ENCODE measurements at regions not wholly inside any gene's neighbourhood (a gene's known extent, or its start where the extent isn't known, plus 50 kb on each side); places are given as distances from the start of the nearest gene placed in this dataset.

DNA sequence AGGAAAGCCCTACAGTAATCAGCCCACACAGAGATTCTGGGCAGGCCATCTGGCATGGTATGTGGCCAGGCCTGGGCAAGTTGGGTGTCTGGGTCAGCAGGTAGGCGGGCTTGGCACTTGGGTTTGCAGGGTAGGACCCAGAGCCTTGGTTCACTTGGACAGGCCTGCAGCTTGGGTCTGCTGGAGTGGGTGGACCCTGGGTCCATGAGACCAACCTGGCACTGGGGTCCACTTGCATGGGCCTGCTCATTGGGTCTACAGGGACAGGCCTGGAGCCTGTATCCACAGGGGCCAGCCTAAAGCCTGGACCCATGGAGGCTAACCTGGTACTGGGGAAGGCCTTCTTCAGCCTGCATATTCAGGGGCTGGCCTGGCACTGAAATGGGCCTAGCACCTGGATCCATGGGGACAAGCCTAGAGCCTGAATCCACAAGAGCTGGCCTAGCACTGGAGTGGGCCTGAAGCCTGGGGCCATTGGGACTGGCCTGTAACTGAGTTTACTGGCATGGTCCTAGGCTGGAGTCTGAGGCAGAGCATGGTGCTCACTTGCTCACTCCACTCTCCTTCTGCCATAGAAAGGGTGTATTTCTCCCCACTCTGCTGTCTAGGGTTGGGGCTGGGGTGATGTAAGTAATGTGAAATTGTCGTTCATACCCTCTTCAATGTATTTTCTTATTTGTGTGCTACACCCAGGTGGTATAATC, 315.0 kb downstream of the AHR start:
- DNase-seq = no peak

- no peak for DNase-seq
Measured at GRCh38 chr7:17617380-17617779, 318.9 kb downstream of the AHR start.

DNA sequence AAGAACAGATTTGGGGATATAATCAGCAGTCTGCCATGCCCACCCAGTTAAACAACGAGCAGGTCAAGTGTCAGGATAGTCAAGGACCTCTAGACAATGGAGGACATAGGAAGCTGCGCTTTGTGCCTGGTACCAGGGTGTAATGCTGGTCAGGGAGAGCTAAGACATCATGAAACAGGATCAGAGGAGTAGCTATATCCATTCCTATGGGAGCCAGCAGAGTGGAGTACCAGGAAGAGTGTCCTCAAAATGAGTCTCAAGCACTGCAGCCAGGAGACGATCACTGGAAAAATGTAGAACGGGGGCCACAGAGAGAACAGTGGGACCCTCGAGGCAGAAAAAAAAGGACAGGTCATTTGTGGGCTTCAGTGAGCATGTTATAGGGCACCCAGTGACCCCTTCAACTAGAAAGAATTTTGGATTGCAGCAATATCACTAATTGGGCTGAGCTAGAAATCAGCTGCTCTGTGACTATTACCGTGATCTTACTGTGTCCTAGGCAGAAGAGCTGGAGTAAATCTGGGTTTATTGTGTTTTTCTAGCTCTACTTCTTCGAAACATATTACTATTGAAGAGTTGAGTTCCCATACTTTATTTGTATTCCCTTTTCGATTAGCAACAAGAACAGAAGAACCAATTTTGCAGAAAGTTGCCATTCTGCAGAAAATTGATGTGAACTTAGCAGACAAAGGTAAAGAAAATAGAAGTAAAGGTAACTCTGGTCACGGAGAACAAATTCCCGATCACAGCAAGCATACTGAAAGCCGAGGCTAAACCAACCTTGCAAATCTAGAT, 319.6 kb downstream of the AHR start:
- no peak for DNase-seq

DNA sequence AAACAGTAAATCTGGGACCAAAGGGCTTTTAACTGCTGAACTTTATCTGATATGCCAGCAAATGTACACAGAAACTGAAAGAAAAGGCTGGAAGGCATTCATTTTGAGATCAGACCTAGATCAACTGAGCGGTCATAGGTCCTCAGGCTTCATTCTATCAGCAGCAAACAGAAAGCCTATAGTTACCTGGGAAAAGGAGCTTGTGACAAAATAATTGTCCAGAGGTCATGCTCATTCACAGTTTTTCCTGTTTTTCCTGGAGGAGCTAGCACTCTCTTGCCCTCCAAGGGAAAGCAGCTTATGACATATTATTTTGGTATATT, 320.2 kb downstream of the AHR start:
- DNase-seq = no peak

DNA sequence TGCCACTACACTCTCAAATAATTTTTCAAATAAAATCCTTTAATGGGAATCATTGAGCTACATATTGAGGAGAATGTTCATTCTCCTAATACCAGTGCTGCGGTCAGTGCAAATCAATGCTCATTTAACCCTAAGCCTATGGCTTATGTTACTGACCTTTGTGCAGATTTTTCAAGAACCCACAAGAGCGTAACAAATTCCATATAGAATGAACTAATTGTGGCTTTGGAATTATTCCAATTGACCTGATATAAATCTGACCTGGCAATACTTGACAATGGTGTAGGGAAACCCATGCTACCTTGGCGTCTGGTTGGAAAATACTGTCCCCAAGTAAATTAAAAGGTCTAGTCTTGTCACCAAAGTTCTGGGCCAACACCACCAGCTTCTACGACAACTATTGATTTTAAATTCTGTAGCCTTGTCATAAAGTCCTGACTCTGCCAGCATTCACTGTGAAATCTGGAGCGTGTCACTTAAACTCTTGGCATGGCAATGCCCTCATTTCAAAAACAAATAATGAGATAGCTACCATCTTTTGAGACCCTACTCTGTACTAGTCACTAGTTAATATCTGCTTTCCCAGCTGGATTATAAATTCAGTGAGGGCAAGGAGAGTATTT, 320.9 kb downstream of the AHR start:
- DNase-seq = no peak

- DNase-seq = no peak
Measured at GRCh38 chr7:17620566-17620965, 319.7 kb downstream of the SNX13 start.

DNA sequence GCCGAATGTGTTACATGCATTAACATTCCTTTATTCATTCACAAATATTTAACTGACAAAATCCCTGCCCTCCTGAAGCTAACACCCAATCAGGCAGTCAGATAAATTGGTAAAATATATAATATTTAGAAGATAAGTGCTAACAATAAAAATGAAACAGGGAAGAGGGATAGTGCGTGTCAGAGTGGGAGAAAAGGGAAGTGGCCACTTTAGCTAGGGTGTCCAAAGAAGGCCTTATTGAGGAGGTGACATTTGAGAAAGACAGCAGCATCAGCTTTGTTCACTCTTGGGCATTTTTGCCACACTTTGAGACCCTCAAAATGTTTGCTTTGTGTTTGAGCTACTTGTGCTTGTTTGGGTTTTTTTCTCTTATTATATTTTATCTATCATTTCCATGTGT, 317.8 kb downstream of the SNX13 start:
- DNase-seq = no peak

DNA sequence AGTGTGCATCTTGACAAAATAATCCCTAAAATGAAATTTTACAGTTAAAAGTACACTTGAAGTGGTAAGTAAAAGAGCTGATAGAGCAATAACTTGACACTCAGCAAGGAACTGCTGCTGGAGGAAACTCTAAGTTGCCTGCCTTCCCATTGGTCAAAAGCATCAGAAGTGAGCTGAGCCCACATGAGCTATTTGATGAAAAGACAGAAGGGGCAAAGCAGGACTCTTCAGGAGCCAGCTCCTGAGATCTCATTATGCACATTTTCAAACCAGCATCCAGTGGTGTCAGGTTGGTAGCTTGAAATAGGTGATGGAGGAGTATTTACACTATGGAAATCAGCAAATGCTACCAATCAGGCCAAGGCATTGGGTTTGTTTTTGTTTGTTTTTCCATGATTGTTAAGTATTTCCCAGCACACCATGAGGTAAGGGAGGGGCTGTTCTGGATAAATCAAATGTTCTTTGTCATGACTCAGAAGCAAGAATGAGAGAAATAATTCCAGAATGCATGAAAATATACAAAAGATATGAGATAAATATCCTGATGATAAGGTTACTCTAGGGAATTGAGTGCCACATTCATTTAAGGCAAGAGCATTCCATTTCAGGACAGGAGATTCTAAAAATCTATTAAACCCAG, 316.6 kb downstream of the SNX13 start:
- DNase-seq = no peak

DNA sequence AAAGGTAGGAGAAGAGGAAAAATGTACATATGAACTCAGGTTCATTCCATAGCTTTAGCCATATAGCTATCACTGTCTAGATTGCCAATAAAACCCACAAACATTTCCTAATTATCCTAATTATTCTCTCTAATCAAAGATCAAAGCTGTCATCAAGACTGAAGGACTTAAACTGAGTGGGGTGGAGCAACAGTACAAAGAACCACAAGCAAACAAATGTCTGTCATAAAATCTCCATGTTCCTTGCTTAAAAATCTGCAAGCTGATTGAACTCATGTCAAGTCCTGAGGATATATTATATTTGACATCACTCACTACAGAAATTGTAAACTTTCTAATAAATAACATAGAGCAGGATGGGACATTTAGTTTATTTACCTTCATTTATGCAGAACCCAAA, 315.9 kb downstream of the SNX13 start:
- no peak for DNase-seq

DNA sequence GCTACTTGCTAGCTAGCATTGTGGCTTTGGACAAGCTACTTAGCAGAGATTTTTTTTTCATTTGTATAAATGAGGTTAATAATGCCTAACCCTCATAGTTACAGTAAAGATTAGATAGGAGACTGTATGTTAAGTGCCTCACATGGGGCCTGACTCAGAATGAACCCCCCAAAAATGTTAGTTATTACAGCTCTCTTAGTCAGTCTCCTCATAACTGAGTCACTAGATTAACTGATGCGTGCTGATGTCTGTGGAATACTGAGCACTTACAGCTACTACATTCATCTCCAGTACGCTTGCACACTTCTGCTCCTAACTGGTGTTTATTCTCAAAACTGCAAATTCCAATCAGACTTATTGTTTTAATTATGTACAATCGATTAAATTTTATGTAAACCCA, 315.3 kb downstream of the SNX13 start:
- DNase-seq = no peak

DNA sequence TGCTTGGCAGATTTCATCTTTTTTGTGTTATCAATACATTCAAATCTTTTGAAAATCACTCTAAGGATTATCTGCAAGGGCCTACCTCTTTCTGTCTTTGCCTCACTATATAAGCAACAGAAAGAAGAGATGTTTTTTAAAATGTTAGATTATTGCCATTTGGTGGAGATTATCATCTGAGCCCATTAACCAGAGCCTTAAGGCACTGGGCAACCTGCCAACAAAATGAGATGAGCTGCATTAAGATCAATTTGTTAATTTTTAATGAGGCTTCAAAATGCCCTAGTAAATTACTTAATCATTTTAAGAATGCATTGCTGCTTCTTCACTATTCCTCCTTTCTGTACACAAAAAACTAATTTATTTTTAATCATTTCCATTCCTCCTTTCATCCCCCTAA, 314.1 kb downstream of the SNX13 start:
- DNase-seq = no peak

DNA sequence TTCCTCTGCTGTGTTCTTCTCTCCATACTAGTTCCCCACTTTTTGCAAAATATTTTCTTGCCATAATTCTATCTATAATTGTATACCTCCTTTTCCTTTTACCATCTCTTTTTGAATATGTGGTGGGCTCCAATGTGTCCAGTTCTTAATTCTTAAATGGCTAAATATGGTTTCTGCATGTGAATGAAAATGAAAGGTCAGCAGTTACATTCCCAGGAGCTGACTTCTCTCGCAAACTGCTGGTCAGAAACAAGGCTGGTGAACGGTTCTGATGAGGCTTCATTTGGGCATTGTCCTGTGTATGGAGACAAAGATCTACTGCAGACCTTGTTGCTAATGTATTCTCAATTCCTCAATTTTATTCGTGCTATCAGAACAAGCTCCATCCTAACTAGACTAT, 309.2 kb downstream of the SNX13 start:
- DNase-seq = no peak

DNA sequence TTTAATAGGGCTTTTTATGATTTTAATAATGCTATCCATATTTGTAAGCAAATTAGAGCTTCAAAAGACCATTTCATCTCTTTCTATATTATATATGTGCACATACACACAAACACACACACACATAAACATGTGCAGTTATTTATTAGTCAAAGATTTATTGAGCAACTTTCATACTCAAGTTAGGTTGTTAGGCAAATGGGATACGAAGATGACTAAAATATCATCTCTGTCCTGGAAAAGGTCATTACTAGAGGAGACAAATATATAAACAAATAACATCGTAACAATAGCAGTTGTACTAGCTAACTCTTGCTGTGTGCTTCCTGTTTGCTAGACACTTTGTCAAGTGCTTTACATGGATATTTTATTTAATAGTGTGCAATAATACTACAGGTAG, 307.9 kb downstream of the SNX13 start:
- no peak for DNase-seq

GRCh38 chr7:17633067-17633466, 307.2 kb downstream of the SNX13 start:
- no peak for DNase-seq

DNA sequence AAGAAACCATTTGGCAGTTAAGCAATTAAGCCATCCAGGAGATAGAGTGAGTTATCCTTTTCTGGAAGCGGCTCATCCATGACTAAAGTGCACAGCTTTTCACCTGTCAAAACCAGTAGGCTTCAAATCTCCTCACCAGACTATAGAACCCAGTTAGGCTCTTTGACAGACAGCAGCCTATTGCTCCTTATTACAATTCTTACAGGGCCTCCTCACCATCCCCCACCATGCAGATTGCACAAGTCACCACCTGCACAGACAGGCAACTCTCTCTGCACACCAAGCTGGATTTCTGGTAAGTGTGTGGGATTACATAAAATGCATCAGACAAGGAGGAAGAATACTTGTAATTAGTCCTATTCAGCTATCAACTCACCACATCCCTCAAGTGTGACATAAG, 301.6 kb downstream of the SNX13 start:
- no peak for DNase-seq

GRCh38 chr7:17640730-17641377, 299.4 kb downstream of the SNX13 start:
- DNase-seq = peak; percentile 36

GRCh38 chr7:17645500-17645899, 294.8 kb downstream of the SNX13 start:
- no peak for DNase-seq

- DNase-seq = no peak
Measured at GRCh38 chr7:17646253-17646956, 293.9 kb downstream of the SNX13 start.

- DNase-seq = no peak
Measured at GRCh38 chr7:17651341-17651740, 289.0 kb downstream of the SNX13 start.

DNA sequence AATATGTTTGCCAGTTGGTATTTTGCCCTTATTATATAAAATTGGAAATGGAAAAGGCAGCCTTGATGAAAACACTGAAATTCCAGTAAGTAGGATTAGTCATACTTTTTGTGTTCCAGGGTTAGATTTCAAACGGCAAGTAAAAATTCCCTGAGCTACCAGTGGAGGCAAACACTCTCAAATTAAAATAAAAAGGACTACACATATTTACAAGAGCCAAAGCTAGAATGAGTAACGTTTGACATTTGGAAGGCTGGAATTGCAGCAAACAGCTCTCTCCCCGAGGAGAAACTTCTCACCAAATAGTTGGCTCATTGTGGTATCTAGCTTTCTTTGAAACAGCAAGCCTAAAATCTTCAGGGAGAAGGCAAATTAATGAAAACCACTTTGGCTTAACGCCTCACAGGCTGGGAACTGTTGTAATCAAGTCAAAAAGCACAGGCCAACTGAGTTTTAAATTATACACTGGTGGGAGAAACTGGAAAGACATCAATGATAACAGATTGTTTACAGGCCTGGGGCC, 288.4 kb downstream of the SNX13 start:
- DNase-seq = no peak

DNA sequence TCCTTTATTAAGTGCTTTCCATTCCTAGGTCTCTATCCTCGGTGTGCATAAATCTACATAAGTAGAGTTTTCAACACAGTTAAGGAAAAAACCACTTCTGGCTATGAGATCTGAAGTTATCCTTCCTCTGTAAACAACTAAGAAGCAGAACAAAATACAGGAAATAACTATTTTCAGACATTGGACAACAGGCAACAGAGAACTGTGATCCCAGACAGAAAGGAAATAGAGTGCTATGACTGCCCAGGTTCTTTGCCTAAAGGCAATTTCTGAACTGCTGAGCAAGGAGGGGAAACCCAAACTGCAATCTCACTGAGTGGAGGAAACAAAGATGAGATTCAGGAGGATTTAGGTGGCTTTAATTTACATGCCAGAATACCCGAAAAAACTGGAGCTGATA, 285.4 kb downstream of the SNX13 start:
- no peak for DNase-seq

DNA sequence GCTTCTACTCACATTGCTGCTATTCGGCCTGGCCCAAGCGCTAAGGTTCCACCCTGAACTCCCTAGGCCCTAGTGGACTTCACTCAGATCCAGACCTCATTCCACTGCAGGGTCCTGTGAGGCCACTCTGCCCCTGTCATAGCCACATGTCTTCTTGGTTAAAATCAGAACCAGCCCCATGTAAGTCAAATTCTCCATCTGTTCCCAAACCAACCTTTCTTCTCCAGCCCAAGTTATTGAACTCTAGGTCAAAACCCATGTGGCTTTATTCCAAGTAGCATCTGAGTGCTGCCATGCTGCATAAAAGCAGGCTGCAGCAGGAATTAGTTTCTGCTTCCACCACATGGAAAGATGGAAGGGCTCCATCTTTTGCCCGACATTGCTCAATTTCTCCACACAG, 281.2 kb downstream of the SNX13 start:
- no peak for DNase-seq
